NCI-H524 treated with DMSO at 0.1 percent for 48 hours (cell line): ENCODE measurements at regions not wholly inside any gene's neighbourhood (a gene's known extent, or its start where the extent isn't known, plus 50 kb on each side); places are given as distances from the start of the nearest gene placed in this dataset.
"Not testable (repeated sequence)": the region's sequence is repeated elsewhere in the genome, so short reads cannot be mapped to it uniquely, and the experiment has no call there.

ENCODE experiments used
- DNase-seq: peaks from one replicate; lab custom pipeline; 2025; lab: John Stamatoyannopoulos, UW

DNA sequence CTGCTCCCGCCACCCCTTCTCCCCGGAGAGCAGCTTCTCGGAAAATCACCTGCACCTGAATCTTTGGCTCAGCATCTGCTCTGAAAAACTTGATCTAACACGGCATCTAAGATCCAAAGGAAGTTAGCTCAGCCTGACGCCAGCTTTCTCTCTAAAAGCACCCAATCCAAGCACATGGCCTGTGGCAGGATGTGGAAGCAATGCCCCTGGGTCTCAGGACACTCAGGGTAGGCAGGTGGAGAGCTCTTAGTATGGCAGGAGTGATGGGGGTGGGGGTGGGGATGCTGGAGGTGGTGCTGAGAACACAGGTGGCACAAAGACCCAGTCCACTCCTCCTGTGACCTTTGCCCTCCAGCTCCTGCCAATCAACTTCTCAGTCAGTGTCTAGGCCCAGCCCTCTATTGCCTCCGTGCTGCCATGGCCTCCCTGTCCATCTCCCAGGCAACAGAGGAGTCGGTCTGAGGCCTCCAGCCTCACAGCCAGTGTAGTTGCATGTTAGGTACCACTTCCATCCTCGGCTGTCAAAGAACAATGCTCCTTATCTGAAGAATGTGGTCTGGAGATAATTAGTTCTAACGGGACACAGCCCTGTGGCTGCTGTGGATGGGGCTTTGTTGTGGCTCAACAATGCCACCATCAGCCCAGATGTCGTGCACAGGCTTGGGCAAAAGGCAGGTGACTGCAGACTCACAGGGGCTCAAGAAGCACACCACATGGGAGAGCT, 180.0 kb upstream of the C14orf180 start:
- no peak for DNase-seq

DNA sequence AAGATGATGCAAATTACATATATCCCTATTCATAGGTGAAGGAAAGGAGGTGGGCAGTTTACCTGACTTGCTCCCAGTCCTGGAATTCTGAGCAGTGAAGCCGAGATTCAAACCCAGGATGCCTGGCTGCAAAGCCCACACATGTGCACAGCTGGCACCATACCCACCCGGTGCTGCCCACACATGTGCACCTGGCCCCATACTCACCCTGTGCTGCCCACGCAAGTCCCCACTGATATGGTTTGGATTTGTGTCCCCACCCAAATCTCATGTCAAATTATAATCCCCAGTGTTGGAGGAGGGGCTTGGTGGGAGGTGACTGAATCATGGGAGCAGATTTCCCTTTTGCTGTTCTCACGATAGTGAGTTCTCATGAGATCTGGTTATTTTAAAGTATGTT, 179.2 kb upstream of the C14orf180 start:
- no peak for DNase-seq

DNA sequence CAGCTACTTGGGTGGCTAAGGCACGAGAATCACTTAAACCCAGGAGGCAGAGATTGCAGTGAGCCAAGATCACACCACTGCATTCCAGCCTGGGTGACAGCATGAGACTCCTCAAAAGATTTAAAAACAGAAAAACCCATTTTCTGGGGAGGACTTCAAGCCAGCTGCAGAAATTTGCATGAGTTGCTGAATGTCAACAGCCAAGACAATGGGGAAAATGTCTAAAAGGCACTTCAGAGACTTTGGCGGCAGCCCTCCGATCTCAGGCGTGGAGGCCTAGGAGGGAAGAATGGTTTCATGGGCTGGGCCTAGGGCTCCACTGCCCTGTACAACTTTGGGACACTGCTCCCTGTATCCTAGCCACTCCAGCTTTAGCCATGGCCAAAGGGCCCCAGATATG, 177.8 kb upstream of the C14orf180 start:
- DNase-seq: no peak

DNA sequence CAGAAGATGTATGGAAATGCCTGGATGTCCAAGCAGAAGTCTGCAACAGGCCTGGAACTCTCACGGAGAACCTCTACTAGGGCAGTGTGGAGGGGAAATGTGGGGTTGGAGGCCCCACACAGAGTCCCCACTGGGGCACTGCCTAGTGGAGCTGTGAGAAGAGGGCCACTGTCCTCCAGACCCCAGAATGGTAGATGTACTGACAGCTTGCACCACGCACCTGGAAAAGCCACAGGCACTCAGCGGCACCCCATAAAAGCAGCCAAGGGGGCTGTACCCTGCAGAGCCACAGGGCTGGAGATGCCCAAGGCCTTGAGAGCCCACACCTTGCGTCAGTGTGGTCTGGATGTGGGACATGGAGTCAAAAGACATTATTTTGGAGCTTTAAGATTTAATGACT, 177.3 kb upstream of the C14orf180 start:
- DNase-seq: not testable (repeated sequence)

GRCh38 chr14:104403421-104404220, 175.9 kb upstream of the C14orf180 start:
- no peak for DNase-seq

DNA sequence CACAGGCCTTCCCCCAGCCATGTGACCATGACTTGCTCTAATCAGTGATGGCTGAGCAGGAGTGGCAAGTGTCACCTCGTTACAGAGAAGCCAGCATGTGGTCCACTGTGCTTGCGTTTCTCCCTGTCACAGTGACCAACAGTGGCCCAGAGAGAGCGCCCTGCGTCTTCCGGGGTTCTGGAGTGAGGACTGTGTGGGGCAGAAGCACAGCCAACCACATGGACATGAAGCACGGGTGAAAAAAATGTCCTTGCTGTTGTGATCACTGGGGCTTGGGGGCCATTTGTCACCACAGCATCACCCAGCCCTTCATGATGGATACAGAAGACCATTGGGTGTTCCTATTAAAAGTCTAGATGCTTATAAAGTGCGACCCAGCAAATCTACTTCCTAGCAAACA, 174.6 kb upstream of the C14orf180 start:
- DNase-seq: no peak

DNA sequence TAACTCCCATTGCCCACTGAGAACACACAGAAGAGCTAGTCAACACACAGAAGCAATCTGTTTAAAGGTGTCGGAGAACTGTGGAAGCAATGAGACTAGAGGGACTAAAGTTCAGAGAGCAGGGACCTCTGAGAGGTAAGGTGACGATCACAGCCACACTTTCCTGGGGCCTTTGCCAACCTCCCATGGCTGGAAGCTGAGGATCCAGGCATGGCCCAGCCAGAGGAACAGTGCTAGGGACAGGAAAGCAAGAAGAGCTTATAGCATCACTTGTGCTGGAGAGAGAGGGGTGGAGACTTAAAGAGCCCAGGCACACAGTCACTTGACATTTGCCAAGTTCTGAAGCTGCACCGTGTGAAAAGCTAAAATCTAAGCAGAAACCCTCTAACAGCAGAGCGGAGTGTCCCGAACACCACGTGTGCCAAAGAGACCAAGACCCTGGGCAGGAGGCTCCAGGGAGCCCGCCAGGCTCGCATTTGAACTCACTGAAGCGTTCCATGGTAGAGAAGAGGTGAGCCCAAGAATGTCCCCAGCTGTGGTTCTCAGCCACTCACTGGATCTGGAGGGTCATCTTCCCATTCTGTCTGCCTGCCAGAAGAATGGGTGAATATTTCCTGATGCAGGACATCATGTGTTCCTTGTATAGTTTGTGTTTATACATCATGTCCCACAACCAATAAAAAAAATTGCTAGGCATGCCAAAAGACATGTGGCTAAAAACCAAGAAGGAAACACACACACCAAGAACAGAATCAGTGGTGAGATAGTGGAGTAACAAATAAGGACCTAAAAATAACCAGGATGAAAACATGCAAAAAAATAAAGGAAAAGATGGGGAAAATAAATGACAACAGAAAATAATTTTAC, 174.0 kb upstream of the C14orf180 start:
- no peak for DNase-seq

GRCh38 chr14:104406831-104407230, 172.7 kb upstream of the C14orf180 start:
- no peak for DNase-seq

- DNase-seq: no peak
These were observed 163.2 kb upstream of the C14orf180 start for GRCh38 chr14:104416383-104416782.

- no peak for DNase-seq
These were observed 159.6 kb upstream of the C14orf180 start for GRCh38 chr14:104419865-104420505.

DNA sequence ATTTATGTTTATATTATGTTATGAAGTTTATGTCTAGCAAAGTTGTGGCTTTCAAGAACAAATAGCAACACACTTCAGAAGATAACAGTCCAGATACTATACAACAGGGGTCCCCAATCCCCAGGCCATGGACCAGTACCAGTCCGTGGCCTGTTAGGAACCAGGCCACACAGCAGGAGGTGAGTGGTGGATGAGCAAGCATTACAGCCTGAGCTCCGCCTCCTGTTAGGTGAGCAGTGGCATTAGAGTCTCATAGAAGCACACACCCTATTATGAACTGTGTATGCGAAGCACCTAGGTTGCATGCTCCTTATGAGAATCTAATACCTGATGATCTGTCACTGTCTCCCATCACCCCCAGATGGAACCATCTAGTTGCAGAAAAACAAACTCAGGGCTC, 159.0 kb upstream of the C14orf180 start:
- DNase-seq: not testable (repeated sequence)

DNA sequence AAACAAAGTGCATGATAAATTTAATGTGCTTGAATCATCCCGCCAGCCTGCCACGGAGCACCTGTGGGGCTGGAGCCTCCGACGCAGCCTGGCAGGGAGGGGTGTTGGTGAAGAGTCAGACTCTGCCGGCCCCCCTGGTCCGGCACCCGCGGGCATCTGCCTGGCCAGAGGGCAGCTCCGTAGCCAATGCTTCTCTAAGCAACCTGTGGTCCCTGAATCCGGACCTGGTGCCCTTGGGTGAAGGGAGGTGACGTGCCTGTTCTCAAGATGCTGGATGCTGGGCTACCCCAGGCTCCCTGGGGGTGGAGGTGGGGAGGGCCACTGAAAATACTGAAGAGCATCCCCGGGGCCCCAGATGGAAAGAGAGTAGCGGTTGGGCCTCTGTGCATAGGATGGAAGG, 158.6 kb upstream of the C14orf180 start:
- no peak for DNase-seq

DNA sequence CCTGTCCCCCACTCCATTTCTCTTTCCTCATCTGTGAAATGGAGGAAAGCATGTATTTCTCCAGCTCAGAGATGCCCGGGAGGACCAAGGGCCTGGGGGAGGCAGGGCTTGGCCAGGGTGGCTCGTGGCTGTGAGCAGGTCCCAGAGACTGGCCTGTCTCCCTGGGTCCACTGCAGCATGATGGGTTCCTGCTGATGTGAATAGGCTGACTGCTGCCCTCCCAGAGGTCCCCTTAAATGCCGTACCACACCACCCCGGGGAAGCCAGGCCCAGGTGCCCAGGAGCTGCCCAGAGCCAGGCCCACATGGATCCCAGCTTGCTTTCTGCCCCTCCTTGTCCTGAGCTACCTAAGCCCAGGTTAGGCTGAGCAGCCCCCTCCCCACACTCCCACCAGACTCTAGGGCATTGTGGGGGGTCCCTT, 158.2 kb upstream of the C14orf180 start:
- DNase-seq: no peak

DNA sequence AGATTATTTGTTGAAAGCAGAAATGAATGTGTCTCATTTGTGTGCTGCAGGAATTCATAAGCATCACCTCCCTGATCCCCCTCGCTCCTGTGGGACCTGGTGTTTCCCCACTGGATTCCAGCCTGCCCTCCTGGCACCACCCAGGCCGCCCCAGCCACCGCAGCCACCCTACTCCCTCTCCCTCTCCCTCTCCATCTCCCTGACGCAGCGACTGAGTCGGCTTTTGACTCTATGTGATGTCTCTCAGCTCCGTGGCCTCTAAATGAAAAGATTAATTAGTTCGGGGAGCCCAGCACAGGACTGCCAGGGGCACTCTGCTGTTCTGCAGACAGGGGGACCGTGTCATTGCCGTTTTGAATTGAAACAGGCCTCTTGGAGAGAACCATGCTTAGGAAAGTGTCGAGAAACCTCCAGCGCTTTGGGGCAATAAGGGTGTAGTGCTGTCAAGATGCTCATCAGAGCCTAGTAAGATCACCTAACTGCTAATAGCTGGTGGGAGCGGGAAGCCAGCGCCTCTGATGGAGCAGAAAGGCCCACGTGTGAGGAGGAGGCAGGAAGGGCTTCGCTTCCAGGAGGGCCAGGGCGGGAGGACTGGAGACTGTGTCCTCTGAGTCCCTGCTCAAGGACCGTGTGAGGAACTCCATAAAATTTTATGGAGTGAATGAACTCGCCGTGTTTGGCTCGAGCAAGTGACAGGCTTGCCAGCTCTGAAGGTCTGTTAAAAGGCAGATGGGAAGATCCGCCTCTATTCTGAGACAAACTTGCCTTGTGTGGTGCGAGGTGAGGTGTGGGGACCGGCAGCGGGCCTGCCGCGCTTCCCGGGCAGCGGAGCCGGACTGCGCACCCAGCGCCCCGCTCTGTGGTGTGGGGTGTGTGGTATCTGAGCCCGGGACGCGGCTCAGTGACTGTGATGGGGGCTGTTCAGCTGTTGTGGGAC, 157.4 kb upstream of the C14orf180 start:
- DNase-seq: no peak

DNA sequence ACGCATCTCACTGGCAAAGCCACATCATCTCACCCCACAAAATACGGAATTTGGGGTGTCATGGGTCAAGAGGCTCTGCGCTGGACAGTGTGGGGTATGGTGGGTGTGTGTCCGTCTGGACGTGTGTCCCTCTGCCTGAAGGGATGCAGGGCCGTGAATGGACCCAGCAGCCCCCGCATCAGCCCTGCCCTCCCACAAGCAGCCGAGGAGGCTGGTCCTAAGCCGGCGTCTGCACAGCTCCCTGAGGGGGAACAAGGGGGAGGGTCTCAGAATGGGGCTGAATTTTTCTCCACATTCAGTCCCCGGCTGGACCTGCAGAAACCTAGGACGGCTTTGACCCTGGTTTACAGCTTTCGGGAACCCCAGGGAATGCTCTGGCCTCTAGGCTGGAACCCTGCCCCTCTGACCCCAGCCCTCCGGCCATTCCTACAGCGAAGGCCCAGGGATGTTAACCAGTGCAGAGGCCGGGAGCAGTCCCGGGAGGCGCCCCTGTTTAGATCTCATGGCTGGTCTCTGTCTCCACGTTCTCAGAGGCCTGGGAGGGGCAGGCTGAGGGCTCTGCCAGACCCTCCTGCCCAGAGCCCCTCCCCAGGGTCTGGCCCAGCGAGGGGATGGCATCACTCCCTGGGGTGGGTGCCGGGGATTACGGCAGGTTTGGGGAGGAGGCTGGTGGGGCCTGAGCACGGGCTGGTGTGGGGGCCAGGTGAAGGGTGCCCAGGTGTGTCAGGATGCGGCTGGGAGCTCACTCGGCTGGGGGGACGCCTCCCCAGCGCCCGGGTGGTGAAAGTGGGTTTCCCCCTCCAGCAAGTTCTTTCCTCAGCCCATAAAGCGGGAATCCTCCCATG, 156.5 kb upstream of the C14orf180 start:
- DNase-seq: no peak

DNA sequence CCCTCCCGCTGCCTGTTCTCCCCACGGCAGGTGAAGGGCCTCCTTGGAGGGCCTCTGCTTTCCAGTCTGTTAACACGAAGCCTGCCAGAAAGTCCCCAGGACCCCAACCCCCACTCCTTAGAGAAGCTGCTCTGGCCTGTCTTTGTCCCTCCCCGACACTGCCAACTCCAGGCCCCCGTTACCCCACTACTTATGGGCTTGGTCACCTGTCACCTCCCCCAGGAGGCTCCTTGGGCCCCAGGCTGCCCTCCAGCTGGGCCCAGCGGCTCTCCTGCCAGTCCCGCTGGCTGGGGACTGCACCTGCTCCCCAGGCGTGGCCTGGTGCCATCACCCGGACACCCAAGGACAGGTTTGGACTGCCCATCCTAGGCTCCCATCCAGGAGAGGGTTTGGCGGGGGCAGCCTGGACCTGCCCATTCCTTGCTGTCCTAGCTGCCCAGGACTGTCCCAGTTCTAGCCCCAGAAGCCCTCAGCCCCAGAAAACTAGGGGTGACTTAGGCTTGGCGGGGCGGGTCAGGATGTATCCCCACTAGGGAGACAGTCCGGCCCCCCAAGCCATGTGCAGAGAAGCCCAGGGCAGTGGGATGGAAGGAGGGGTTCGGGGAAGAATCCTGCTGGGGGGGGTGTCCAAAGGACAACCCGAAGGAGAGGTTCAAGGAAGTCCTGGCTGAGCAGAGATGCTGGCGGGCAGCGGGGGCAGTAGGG, 155.7 kb upstream of the C14orf180 start:
- DNase-seq: no peak

DNA sequence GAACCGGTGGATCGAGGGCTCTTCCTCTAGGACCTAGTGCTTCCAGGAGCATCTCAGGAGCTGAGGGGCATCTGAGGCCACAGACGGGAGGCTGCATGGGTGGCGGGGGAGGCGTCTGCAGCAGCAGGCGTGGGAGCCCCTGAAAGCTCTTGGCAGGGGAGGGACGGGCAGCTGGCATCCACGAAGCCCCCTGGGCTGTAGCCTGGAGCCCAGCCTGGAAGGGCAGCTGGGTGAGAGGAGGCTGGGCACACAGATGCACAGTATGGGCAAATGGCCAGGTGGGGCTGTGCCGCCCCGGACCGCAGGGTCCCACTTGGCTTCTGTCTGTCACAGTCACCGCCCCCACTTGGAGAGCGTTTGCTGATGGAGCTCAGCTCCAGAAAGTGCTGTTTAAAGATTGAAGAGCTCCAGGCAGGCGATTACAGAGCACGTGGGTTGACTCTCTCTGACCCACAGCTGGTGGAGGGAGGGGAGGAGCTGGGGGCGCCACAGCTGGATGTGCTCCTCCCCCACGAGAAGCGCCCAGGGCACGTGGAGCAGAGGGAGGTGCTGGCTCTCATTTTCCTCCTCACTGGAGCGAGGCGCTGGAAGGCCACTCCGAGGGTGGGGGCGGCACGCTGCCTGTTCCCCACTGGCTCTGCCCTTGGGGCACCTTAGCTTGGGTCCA, 155.0 kb upstream of the C14orf180 start:
- peak; percentile 99 for DNase-seq

DNA sequence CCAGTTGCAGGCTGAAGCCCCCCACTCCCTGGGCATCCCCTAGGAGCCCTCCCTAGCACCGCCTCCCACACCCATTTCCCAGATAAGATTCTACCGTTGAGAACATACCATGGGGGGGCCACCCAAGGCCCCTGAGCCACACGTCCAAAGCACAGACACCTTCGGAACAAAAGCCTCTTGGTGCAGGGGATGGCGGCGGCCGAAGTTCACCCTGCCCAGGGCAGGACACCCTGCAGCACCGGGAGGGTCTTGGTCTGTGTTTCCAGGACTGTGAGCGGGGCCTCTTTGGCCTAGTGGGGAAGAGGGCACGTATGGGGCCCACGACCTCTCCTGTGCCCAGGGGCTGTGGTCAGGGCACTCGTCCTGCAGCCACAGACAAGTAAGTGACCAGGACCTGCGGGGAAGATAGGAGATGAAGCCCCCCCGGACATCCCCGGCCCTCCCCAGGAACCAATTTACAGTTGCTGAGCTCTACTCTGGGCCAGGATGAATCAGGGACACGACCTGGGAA, 154.3 kb upstream of the C14orf180 start:
- DNase-seq: no peak
